SKM-1 (cell line): ENCODE measurements at regions not wholly inside any gene's neighbourhood (a gene's known extent, or its start where the extent isn't known, plus 50 kb on each side); places are given as distances from the start of the nearest gene placed in this dataset.

Experiments used
- DNase-seq: peaks from one replicate; lab custom pipeline; 2025; ENCODE audit not compliant: unreplicated experiment; lab: John Stamatoyannopoulos, UW

DNA sequence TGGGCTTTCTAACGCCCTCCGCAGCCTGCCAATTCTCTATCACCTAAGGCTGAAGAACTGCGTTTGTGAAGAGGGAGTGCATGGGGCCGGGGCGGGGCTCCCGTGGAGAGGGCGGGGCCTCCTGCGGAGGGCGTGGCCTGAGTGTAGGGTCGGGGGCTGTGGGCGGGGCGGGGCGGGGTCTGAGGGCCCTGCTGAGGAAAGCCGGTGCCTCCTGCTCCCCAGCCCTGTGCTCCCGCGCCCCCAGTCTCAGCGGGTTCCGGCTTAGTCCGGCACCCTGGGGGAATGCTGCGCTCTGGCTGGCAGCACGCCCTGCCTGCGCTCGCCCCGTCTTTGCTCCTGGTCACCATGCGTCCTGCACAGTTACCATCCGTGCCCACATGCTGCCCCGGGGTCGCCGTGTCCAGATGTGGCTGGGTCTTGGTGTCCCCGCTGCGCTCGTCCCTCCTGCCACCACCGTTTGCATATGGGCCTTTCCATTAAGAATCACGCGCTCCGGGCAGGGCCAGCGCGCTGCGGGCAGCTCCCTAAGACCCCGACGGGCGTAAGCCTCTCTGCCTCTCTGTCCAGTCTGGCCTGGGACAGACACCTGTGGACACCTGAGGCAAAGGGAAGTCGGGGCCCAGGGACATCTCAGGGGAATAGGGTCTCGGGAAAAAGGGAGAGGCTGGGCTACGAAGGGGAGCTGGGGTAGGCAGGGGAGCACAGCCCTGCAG is 144.0 kb upstream of the RET start:
- no peak for DNase-seq

DNA sequence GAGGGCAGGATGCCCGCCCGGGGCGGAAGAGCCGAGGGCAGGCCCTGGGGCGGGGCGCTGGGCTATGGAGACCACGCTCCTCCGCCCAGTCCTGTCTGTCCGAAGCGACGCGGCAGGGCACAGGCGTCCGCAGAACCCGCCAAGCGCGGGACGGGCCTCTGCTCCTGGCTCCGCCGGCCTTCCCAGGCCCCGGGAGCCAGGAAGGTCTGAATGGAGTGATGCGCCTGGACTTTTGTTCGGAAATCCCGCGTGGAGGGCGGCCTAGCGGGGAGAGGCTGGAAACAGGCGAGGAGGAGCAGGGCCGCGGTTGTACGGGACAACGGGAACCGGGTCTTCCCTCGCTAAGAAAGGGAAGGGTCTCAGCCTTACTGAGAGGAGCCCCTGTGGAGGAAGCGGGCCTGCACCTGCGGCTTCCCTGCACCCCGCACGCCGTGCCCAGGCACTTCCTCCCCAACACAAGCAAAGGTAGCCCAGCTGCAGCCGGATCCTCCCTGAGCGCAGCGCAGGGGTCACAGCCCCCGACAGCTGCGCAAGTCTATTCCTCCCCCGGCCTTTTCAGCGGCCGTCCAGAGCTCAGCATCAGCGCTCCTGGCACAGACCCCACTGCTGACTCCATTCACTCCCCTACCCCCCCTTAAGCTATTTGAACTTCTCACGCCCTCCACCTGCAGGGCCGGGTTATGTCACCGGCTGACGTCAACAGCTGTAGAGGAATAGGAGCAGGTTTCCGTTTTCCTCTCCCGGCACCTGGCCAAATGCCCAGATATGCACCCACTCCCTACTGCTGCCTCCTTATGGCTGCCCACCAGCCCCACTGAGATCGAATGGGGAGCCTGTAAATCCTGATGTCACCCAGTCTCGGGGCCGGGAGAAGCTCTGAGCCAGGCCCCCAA is 143.2 kb upstream of the RET start:
- DNase-seq, result no peak

DNA sequence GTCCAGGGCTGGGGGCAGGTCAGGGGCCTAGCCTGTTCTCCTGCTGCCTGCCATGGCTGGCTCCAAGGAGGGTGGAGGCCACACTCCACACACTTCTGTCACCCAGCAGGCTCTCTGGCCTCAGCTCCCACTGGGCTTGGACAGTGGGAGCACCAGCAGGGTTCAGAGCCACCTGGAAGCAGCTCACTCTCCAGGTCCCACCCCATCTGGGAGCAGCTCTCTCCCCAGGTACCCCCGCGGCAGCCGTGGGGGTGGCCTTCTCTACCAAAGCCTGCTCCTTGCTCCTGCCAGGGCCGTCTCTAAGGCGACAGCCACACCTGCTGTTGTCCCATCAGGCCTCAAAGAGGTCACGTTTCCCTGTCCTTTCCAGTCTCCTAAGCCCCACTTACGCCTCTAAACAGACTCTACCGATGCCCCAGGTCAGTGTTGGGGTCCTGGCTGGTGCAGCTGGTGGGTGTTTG is 142.5 kb upstream of the RET start:
- DNase-seq, result no peak

DNA sequence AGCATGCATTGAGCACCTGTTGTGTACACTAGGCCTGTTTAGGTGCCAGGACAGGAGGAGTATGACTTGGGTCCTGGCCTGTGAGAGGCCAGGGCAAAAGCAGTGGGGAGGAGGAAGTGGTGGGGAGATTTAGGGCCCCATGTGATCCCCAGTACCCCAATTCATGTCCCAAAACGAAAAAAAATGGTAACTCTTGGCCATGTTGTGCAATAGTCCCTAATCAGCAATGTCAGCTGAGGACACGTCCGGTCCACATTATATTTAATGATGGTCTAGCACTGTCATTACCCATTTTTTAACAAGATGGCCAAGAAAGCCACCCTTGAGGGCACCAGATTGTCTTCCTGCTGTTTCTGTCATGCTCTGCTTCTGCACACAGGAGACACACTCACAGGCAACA is 142.0 kb upstream of the RET start:
- no peak for DNase-seq

DNA sequence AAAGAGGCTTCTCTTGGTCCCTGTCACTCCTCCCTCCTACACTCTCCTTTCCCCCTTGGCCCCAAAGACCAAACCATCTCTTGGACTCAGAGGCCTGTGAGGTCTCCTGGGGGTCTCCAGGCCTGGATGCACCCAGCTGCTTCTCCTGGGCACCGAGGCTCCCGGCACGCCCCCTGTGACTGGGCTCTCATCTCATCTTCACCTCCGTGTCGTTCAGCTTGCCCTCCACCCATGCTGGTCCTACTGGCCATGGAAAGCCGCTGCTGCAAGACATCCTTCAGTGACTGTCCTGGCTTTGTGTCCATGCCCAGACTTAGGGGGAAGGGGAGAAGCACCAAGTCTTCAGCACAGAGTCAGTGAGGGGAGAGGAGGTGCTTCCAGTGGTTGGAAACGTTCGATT is 141.4 kb upstream of the RET start:
- DNase-seq, result no peak

DNA sequence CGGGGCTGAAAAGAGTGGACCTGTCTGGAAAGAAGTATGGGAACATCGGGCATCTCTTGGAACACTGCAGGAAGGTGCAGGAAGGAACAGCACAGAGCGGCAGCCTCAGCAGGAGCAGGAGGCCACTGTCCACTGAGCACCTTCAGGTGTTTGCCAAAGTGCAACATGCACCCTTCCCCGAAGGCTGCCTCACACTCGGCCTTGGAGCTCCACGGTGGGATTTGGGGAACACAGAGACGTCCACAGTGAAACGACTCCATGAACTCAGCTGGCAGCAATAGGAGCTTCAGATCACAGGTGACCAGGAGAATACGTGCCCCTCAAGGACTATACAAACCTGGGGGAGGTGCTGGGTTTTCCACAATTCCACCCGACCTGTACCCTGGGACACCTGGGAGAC is 140.3 kb upstream of the RET start:
- no peak for DNase-seq

DNA sequence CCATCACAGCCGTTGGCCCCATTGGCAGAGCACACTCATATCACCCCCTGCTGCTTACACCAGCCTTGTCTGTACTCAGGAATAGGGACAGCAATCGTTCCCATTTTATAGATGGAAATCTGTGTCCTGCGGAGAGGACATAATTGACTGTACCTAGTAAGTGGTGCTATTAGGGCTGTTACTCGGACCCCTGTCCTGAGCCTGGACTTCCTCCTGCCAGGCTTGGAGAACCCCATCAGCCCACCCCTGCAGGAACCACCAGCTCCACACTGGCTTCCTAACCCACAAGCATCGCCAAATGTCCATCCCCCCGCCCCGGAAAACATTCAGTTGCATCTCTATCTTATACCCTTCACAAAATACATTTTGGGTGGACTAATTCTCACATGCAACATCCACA is 139.8 kb upstream of the RET start:
- no peak for DNase-seq

DNA sequence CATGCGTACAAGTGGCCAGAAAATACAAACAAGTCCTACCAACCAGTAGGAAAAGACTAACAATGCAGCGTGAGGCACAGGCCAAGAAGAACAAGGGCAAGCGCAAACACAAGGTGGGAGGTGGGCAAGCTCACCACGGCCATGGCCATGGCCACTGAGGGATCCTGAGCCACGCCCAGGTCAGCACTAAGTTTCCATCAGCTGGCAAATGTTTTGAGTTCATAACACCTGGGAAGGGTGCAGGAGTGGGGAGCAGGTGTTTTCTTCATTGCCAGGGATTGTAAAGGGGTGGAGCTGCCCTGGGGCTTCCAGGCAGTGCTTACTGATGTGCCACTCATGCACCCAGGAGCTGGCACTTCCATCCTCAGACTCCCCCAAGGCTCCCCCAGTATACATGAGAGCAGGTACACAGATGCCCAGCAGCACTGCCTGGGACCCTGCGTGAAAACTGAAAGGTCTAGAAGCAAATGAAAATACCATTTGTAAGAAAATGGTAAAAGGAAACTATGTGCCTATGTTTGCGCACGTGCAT is 139.2 kb upstream of the RET start:
- DNase-seq, result no peak

DNA sequence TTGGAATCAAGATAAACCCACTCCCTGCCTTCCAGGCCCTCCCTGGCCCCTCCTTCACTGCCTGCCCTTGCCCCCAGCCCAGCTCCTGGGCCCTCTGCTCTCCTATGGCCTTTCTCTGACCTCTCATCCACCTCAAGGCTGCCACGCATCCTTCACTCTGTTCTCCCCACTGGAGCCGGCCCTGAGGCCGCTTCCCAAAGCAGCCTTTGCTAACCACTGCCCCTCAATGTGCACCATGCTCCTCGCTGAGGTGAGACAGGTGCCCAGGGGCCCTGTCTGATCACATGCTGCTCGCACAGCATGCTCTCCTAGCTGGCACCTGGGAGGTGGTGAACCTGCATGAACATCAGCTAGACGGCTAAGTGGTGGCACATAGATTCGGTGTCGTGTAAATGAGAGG is 138.5 kb upstream of the RET start:
- no peak for DNase-seq

DNA sequence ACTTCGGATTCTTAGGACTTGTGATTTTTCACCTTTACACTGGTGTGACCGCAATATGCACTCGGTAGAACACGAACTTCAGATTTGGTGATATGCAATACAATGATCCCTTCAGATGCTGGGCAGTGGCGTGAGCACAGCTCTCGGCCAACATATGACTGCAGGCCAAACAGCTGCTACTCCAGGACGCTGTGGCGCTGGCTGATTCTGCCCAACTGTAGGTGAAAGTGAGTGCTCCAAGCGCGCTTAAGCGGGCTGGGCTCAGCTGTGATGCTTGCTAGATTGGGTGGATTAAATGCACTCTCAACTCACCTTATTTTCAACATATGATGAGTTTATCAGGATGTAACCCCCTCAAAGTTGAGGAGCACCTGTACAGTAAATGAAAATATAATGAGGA is 137.6 kb upstream of the RET start:
- no peak for DNase-seq

DNA sequence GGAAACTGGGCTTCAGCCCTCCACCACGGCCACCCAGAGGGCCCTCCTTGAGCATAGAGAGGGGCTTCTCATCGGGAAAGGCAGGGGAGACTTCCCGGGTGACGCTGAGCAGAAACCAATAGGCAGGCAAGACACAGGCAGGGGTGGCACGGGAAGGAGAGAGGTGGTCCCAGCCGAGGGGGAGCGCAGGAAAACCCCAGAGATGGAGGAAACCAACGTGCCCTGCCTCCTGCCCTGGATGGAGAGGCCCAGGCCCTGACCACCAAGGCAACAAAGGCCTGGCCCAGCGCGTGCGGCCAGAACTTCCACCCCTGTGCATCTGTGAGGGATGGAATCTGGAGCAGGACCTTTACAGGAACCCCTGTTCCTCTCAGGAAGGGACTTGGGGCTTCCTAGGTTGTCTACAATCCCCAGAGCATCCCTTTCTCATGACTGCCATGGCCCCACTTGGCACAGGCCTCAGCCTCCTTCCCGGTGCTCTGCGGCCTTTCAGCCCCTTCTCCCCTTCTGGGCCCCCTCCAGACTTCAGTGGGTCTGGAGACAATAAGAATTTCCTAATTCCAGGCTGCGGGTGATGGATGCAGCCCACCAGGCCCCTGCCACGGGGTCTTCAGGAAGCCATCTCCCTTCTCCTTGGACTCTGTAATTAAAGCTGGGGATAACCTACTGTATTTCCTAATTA is 137.0 kb upstream of the RET start:
- DNase-seq, result no peak

DNA sequence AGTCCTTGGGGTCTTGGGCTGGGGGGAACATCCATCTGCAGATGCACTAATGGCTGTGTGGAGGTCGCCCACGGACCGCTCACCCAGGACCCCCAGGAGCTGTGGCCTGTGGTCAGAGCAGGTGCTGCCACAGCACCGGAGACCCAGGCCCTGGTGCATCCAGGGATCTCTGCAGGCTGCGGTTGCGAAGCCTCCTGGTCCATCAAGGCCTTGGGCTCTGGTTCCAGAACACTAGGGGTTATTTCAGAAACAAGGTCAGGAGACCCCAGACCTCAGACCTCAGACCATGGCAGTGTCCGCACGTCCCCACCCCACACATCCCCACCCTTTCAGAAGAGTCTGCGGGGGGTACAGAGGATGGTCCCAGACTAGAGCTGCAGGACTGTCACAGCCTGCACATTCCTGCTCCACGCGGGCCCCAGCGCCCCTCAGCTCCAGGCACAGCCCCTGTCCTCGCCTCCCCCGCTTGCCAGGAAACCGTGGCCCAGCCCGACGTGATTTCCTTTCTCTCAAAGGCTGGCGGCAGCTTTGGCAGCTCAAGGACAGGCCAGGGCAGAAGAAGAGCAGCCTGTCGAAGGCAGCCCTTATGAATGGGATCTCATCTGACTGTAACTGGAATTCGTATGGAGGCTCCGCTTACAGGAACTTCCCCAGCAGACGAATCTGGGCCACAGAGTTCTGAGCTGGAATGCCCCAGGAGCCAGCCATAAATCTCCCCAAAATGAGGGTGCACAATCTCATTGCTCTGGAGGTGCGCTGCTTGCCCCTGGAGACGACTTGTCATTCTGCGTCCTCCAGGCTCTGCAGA is 136.2 kb upstream of the RET start:
- DNase-seq, result no peak

DNA sequence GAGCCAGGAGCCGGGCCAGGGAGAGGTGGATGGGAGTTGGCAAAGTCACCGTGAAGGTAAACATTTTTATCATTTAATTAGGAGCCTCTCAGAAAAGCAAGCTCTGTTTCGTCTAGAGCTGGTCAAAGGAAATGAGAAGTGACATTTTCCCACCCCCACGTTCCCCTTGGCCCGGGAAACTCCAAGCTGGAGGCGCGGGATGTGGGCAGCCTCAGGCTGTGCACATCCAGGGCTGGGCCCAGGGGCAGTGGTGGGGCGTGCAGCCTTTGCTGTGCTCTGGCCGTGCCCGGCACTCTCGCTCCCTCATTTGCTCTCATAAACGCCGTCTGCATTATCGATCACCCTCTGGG is 135.6 kb upstream of the RET start:
- DNase-seq, result no peak

DNA sequence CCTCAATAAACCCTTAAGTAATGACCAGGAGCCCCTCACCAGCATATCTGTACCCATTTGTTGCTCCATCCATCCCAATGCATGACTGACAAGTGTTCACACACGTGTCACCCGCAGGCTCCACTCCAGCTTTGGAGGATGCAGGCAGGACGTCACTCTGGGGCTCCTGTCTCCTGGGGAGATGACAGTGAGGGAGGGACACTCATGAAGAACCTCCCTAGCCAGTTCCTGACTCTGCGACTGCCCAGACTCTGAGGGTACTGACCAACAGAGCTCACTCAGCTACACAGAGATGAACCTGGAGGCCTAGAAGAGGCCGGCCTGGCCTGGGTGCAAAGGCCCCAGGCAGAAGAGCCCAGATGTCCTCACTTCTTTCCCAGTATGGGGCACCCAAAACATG is 135.1 kb upstream of the RET start:
- DNase-seq, result no peak

DNA sequence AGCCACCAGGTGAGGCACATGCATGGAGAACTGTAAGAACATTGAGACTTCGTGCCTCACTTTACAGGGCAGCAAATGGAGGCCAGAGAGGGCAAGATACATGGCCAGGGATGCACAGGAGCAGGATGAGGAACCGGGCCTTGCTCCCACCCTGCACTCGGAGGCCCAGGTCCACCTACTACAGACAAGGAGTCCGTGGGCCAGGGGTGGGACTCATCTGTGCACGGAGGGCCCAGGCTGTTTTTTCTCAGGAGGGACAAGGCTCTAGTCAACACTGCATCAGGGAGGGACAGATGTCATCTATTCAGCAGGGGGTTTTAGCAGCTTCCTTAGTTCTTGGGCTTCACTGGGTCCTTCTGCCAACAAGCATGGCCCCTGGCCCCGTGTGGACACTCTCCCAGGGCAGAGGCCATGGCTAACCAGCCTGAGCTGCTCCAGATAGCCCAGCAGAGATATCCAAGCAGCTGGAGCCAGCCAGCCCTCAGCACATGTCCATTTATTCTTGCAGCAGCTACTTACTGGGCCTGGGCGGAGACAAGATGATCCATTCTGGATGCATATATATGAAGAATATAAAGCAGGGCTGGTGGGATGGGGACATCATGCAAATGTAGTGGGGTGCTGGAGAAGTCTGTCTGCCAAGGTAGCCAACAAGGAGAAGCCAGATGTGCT is 134.5 kb upstream of the RET start:
- no peak for DNase-seq

DNA sequence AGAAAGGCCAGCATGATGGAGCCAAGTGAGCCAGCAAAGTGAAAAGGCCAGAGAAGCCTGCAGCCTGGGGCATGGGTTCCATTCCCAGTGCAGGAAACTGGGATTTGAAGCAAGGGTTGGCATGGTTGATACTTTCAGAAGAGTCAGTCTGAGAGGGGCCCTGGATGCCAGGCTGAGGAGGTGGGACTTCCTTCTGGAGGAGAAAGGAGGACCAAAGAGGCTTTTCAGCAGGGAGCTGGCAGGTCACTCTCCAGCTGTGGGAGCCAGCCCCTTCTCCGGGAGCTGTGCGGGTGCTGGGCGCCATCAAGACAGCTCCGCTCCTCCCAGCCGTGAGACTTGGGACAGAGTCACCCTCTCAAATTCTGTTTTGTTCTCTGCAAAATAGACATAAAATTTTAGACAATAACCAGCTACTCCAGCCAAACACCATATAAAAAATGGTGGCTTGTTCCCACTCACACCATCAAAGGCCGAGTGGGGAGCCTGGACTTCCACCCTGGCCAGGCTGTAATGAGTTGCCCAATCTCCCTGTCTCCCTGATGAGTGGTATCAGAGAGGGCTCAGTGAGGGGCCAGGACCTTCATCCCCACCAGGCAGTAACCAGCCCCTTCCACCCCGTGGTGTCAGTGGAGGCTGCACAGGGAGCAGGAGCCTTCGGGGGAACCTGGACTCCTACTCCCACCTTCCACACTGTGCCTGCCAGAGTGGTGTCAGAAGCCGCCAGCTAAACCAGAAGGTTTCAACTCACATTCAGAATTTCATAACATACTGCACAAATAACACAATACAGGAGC is 133.6 kb upstream of the RET start:
- DNase-seq, result no peak

DNA sequence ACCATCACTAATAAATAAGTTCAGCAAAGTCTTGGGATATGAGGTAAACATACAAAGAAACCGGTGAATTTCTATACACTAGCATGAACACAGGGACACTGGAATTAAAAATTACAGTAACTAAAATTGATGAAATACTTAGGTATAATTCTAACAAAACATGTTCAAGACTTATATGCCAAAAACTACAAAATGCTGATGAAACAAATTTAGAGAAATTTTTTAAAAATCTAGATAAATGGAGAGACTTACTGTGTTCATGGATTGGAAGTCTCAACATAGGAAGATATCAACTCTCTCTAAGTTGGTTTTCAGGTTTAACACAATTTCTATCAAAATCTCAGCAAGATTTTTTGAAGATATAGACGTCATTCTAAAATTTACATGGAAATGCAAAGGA is 128.8 kb upstream of the RET start:
- DNase-seq, result no peak

DNA sequence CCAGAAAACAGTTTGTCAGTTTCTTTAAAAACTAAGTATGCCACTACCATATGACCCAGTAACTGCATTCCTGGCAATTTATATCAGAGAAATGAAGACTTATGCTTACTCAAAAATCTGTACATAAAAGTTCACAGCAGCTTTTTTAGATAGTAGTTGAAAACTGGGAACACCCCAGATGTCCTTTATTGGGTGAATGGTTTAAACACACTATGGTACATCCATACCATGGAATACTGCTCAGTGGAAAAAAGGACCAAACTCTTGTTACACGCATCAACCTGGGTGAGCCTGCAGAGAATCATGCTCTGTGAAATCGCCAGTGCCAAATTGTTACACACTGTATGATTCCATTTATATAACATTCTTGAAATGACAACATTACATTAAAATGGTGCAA is 127.6 kb upstream of the RET start:
- DNase-seq, result no peak

DNA sequence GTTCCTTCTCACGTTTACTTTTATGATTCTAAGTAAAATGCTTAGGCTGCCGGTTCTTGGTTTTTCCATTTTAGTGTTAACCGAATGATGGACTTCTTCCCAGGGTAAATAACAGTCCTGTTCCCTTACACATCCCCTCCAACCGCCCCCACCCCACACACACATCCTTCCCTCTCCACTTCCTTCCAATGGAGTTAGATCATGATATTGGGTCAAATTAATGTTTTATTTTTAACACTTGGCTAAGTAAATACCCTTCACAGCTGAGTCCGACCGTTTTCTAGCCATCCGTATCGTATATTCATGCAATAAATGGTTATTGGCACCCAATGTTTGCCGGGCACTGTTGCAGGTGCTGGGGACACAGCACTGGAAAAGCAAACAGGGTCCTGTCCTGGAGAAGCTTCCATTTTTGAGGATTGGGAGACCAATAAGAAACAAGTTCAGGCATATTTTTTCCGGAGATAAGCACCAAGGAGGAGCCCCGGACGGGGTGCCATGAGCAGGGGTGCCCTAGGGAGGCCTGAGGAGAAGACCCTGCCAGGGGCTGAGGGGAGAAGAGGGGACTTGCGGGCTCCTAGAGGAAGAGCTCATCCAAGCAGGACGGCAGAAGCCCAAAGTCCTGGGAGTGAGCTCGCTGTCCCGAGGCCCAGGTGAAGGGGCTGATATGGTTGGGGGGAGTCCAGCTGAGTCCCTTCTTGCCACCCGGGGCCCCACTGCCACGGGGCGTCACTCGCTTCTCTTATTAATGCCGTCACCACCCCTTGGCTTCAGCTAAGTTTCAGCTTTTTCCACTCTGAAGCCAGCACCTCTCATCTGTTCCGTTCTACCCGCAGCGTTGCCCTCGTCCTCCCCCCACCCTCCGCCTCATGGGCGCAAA is 126.0 kb upstream of the RET start:
- DNase-seq, result no peak
